Breast epithelium (tissue), 4 donors: ENCODE measurements at regions not wholly inside any gene's neighbourhood (a gene's known extent, or its start where the extent isn't known, plus 50 kb on each side); places are given as distances from the start of the nearest gene placed in this dataset.

Experiments
- DNase-seq, 2 donors: peaks; one replicate each; pipeline ENCODE4 v3.0.0-alpha.2; 2019; ENCODE audit warnings: low spot score in 2 of 2
- H3K27ac ChIP-seq, 2 donors: fragments of 200-600 bp; sonication (generic) in 1 of 2; one replicate each; pipeline ENCODE4 v1.5.1; 2016 to 2019; ENCODE audit warnings: mild to moderate bottlenecking in 1 of 2
- H3K27me3 ChIP-seq, 2 donors: fragments of 200-600 bp; sonication (generic) in 1 of 2; one replicate each; pipeline versions ENCODE4 v1.5.1 to v1.6.0; 2017 to 2019; ENCODE audit warnings: control low read depth in 1 of 2, mild to moderate bottlenecking in 1 of 2
- H3K36me3 ChIP-seq: fragments of 200-600 bp; one replicate; pipeline ENCODE4 v1.5.1; 2019
- H3K4me1 ChIP-seq, 2 donors: fragments of 200-600 bp; sonication (generic); one replicate each; pipeline ENCODE4 v1.5.1; 2016 to 2019; ENCODE audit warnings: control low read depth in 1 of 2
- H3K4me3 ChIP-seq, 3 donors: fragments of 200-600 bp; sonication (generic); 1 replicate in 2 of 3; 2 replicates in 1 of 3; pipeline ENCODE4 v1.5.1; 2016 to 2019; ENCODE audit warnings: mild to moderate bottlenecking in 3 of 3, moderate library complexity in 2 of 3
- H3K9me3 ChIP-seq, 2 donors: fragments of 200-600 bp; sonication (generic) in 1 of 2; one replicate each; pipeline ENCODE4 v1.5.1; 2016 to 2019; ENCODE audit warnings: control low read depth in 1 of 2
- POLR2A ChIP-seq: fragments of 450-650 bp; IDR thresholded peaks from one replicate; pipeline ENCODE4 v1.6.1; 2016; ENCODE audit warnings: antibody characterized with exemption, mild to moderate bottlenecking, moderate library complexity
- POLR2AphosphoS5 ChIP-seq, 3 donors: sonication (generic); formaldehyde crosslinking; IDR thresholded peaks; one replicate each; pipeline ENCODE4 v1.6.1; 2017; ENCODE audit warnings: antibody characterized with exemption in 3 of 3
- intact Hi-C: fragments of 100-400 bp; cut with DNase I; formaldehyde crosslinking; loops from one replicate; pipeline ENCODE4 v1.15.1; 2023; ENCODE audit warnings: low total_unique reads
- TF ChIP-seq, protein P1 (sequence below), 3 donors: fragments of 450-650 bp; IDR thresholded peaks; one replicate each; pipeline ENCODE4 v1.5.1; 2016 to 2017; ENCODE audit warnings: antibody characterized with exemption in 3 of 3, mild to moderate bottlenecking in 3 of 3, moderate library complexity in 3 of 3

DNA sequence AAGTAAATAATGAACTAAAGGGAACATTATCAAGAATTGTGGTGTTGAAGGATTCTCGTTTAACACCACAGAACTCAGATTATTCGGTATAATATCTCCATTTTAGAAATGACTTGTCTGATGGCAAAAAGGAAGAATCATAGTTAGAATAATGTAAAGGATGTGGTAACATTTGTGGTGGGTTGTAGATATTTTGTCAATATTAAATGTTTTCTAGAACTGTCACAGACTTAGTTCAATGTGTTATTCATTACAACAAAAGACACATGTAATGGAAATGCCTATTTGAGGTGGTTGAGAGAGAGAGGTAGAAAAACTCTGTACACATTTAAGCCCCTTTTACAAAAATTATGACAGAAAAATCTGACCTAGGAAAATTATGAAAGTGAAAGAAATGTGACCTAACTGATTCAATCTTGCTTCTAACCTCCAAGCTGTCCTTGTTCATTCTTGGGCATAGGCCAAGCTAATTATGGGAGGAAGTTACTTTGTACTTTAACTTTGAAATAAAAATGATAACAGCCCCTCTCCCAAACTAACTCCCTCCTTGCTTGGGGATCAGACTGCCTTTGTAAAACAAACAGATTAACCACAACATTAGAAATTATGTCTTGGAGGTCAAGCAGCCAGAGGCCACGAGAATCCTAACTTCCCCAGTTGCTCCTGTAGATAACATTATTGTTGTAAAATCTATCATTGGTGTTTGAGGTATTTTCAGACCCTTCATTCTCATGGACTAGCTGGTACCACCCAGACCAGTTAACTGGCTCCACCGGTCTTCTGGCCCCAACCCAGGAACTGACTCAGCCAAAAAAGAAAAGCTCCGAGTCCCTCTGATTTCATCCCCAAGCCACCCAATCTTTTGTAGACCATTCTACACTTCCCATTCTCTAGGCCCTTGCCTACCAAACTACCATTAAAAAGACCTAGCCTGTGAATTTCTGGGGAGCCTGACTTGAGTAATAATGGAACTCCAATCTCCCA lies 1287.8 kb upstream of the CDH8 start:
- Histone ChIP-seq H3K9me3 (no peaks in the 10 kb centered on the region), H3K36me3 (no peaks in the 10 kb centered on the region), H3K4me3 (no peak overlapping the region), H3K27ac (no peak overlapping the region), H3K27me3 (no peaks in the 10 kb centered on the region), H3K4me1 (no peaks in the 10 kb centered on the region)
- intact Hi-C loops, result no loop called here
- TF ChIP-seq POLR2A (no peak), POLR2AphosphoS5 (IDR thresholded peaks at IDR 0.05) (no peak)
- TF ChIP-seq, protein P1, sequence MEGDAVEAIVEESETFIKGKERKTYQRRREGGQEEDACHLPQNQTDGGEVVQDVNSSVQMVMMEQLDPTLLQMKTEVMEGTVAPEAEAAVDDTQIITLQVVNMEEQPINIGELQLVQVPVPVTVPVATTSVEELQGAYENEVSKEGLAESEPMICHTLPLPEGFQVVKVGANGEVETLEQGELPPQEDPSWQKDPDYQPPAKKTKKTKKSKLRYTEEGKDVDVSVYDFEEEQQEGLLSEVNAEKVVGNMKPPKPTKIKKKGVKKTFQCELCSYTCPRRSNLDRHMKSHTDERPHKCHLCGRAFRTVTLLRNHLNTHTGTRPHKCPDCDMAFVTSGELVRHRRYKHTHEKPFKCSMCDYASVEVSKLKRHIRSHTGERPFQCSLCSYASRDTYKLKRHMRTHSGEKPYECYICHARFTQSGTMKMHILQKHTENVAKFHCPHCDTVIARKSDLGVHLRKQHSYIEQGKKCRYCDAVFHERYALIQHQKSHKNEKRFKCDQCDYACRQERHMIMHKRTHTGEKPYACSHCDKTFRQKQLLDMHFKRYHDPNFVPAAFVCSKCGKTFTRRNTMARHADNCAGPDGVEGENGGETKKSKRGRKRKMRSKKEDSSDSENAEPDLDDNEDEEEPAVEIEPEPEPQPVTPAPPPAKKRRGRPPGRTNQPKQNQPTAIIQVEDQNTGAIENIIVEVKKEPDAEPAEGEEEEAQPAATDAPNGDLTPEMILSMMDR (IDR thresholded peaks at IDR 0.05), result no peak
- DNase-seq, result no peak

DNA sequence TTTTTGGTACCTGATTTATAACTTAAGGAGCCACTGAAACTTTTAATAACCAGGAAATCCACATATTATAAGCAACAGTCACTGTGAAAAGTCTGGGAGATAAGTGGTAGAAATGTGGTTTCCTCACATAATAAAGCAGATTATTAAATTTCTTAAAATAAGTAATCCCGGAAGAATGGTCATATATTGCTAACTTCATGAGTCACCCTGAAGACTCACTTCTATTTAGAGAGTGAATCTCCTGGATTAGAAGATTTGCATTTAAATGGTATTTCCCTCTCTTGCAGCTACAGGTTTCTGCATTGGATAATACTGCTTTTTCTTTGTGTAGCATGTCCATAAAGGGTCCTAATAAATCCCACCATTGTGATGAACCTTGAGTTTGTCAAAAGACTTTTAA lies 1286.8 kb upstream of the CDH8 start:
- intact Hi-C loops, result no loop called here

DNA sequence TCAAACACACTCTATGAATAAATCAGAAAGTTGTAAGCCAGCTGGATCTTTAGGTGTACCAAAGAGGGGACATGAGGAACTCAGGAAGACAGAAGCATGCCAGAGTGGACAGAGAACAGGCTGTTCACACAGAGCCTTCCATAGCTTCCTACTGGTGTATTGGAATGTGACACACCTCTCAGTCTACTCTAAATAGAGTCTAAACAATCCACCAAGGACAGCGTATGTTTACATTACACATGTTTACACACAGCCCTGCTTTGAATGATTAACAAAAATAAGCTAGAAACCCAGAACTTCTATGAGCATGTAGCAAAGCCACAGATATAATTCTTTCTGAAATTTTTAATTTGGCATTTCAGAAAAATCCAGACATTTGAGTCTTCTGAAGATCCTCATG lies 1279.0 kb upstream of the CDH8 start:
- Histone ChIP-seq H3K4me3 (no peak overlapping the region), H3K36me3 (no peaks in the 10 kb centered on the region), H3K27me3 (no peaks in the 10 kb centered on the region), H3K27ac (no peak overlapping the region), H3K4me1 (no peaks in the 10 kb centered on the region), H3K9me3 (no peaks in the 10 kb centered on the region)
- intact Hi-C loops, result no loop called here
- DNase-seq, result no peak
- TF ChIP-seq, protein P1 (IDR thresholded peaks at IDR 0.05), result no peak
- TF ChIP-seq POLR2AphosphoS5 (IDR thresholded peaks at IDR 0.05) (no peak), POLR2A (no peak)

More for the DNA sequence above, 1286.8 kb upstream of the CDH8 start:
- H3K27me3 ChIP-seq, result no peaks in the 10 kb centered on the region
- no peaks in the 10 kb centered on the region for H3K9me3 ChIP-seq
- TF ChIP-seq POLR2AphosphoS5 (IDR thresholded peaks at IDR 0.05), result no peak
- H3K36me3 ChIP-seq, result no peaks in the 10 kb centered on the region
- DNase-seq, result no peak
- H3K4me1 ChIP-seq, result no peaks in the 10 kb centered on the region
- no peak overlapping the region for H3K27ac ChIP-seq
- H3K4me3 ChIP-seq, result no peak overlapping the region

DNA sequence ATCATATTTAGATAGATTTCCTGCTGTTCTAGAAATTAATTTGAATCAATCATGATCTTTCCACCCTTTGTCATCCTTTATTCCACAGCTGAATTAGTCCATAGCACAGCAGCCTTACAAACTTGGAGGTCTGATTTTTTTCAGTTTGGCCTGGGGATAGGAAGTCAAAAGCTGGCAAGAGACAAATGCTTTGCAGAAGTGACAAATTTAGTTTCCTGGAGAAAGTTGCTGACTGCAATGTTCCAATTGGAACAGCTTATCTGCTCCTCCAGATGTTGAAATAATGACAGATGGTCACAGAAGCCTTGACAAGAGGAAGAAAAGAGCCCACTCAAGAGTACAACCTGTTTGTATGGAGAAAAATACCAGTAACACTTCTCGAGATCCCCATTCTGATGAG lies 1276.1 kb upstream of the CDH8 start:
- no peaks in the 10 kb centered on the region for H3K4me1 ChIP-seq
- intact Hi-C loops, result no loop called here

DNA sequence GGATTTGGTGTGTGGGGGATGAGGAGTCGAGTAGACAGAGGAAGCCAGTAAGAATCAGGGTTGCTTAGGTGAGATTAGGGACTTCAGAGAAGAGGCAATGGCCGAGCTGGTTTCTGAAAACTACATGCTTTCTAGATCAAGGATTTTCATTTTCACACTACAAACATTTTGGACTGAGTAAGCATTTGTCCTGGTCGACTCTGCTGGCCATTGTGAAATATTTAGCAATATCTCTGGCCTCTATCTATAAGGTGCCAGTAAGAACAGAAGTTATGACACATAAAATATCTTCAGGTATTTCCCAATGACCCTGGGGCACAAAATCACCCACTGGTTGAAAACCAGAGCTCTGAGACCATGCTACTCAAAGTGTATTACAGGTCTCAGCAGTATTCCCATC lies 1275.1 kb upstream of the CDH8 start:
- H3K4me1 ChIP-seq, result no peaks in the 10 kb centered on the region
- no peaks in the 10 kb centered on the region for H3K27me3 ChIP-seq
- H3K4me3 ChIP-seq, result no peak overlapping the region
- H3K36me3 ChIP-seq, result no peaks in the 10 kb centered on the region
- H3K27ac ChIP-seq, result no peak overlapping the region
- no peaks in the 10 kb centered on the region for H3K9me3 ChIP-seq
- TF ChIP-seq, protein P1 (IDR thresholded peaks at IDR 0.05), result no peak
- TF ChIP-seq POLR2AphosphoS5 (IDR thresholded peaks at IDR 0.05) (no peak), POLR2A (no peak)
- no peak for DNase-seq
- intact Hi-C loops, result no loop called here

More for the DNA sequence above, 1276.1 kb upstream of the CDH8 start:
- Histone ChIP-seq H3K27ac (no peak overlapping the region), H3K27me3 (no peaks in the 10 kb centered on the region), H3K9me3 (no peaks in the 10 kb centered on the region), H3K36me3 (no peaks in the 10 kb centered on the region), H3K4me3 (no peak overlapping the region)
- TF ChIP-seq, protein P1 (IDR thresholded peaks at IDR 0.05), result no peak
- TF ChIP-seq POLR2AphosphoS5 (IDR thresholded peaks at IDR 0.05), result no peak
- no peak for TF ChIP-seq POLR2A
- DNase-seq, result no peak
